H1 (cell line): ENCODE measurements at regions not wholly inside any gene's neighbourhood (a gene's known extent, or its start where the extent isn't known, plus 50 kb on each side); places are given as distances from the start of the nearest gene placed in this dataset.

Experiments
- CTCF ChIA-PET: fragments of 300-600 bp; sonication (Branson Sonifier 250); formaldehyde crosslinking; loops from one replicate; lab custom pipeline; 2021; ENCODE audit not compliant: partially characterized antibody; lab: Charles Lee
- POLR2A ChIA-PET: fragments of 300-600 bp; sonication (Branson Sonifier 250); formaldehyde crosslinking; loops from one replicate; lab custom pipeline; 2021; ENCODE audit warnings: inconsistent platforms; ENCODE audit not compliant: partially characterized antibody; lab: Charles Lee
- DNase-seq, 2 experiments: peaks; one replicate each; pipeline versions ENCODE4 v3.0.0 to v3.0.0-alpha.2; 2010 to 2022; ENCODE audit warnings: low spot score in 2 of 2, low read depth in 1 of 2, mixed read lengths in 1 of 2
- FAIRE-seq: peaks from 2 replicates; lab custom pipeline; 2011; peaks lifted over from hg19 to GRCh38; lab: Jason Lieb, UNC
- H2AFZ ChIP-seq: 2 replicates; pipeline ENCODE4 v1.8.1; 2012; ENCODE audit warnings: low read length, inconsistent platforms
- H2AK5ac ChIP-seq: 2 replicates; pipeline ENCODE4 v1.6.1; 2013; ENCODE audit warnings: low read depth, low read length
- H2BK120ac ChIP-seq: replicated peaks from 2 replicates; pipeline ENCODE3; 2013; ENCODE audit warnings: low read depth, low read length, inconsistent platforms
- H2BK12ac ChIP-seq: 2 replicates; pipeline ENCODE4 v1.6.1; 2013; ENCODE audit warnings: low read depth, low read length
- H2BK15ac ChIP-seq: 2 replicates; pipeline ENCODE4 v1.6.1; 2013; ENCODE audit warnings: low read length
- H2BK20ac ChIP-seq: 2 replicates; pipeline ENCODE4 v1.6.1; 2013; ENCODE audit warnings: low read length
- H2BK5ac ChIP-seq: 2 replicates; pipeline ENCODE4 v1.6.1; 2013; ENCODE audit warnings: low read depth, low read length
- H3K14ac ChIP-seq: 2 replicates; pipeline ENCODE4 v1.6.1; 2013; ENCODE audit warnings: inconsistent platforms; ENCODE audit not compliant: insufficient read length
- H3K18ac ChIP-seq: 2 replicates; pipeline ENCODE4 v1.6.1; 2013; ENCODE audit warnings: low read length; ENCODE audit errors: extremely low read depth
- H3K23ac ChIP-seq: 2 replicates; pipeline ENCODE4 v1.6.1; 2013; ENCODE audit warnings: inconsistent platforms; ENCODE audit not compliant: insufficient read length
- H3K23me2 ChIP-seq: 2 replicates; pipeline ENCODE4 v1.6.1; 2013; ENCODE audit warnings: low read depth, low read length
- H3K27ac ChIP-seq: 2 replicates; pipeline ENCODE4 v1.6.1; 2011; ENCODE audit warnings: low read depth, low read length, inconsistent platforms
- H3K27me3 ChIP-seq, 4 experiments: replicated peaks in 1 of 4; 1 replicate in 1 of 4; 2 replicates in 3 of 4; pipeline versions ENCODE4 v1.6.1 to v1.8.1; 2011 to 2013; ENCODE audit warnings: low read length in 3 of 4, mild to moderate bottlenecking in 3 of 4, inconsistent platforms in 2 of 4, mixed read lengths in 2 of 4, moderate library complexity in 1 of 4; ENCODE audit not compliant: control insufficient read depth in 3 of 4, insufficient read depth in 3 of 4; ENCODE audit errors: extremely low read depth in 1 of 4
- H3K36me3 ChIP-seq, 4 experiments: 2 replicates each; pipeline versions ENCODE4 v1.6.1 to v1.8.1; 2011 to 2013; ENCODE audit warnings: mild to moderate bottlenecking in 4 of 4, low read length in 3 of 4, moderate library complexity in 2 of 4, control low read depth in 1 of 4, inconsistent platforms in 1 of 4; ENCODE audit not compliant: insufficient read depth in 4 of 4, control insufficient read depth in 2 of 4
- H3K4ac ChIP-seq: replicated peaks from 2 replicates; pipeline ENCODE3; 2013; ENCODE audit warnings: low read length, low read depth, mixed read lengths, inconsistent platforms; ENCODE audit not compliant: insufficient read length
- H3K4me1 ChIP-seq, 4 experiments: replicated peaks in 1 of 4; 1 replicate in 1 of 4; 2 replicates in 3 of 4; pipeline versions ENCODE4 v1.6.1 to v1.8.1; 2011 to 2013; ENCODE audit warnings: low read length in 3 of 4, inconsistent platforms in 2 of 4, mixed read lengths in 1 of 4; ENCODE audit not compliant: insufficient read depth in 4 of 4, control insufficient read depth in 3 of 4
- H3K4me2 ChIP-seq, 2 experiments: 2 replicates each; pipeline versions ENCODE4 v1.6.1 to v1.8.1; 2011 to 2013; ENCODE audit warnings: low read depth in 2 of 2, low read length in 2 of 2, control low read depth in 1 of 2, inconsistent platforms in 1 of 2, mild to moderate bottlenecking in 1 of 2; ENCODE audit not compliant: insufficient read depth in 1 of 2
- H3K4me3 ChIP-seq, 4 experiments: fragments of 200-600, 300-600 bp in 1 of 4; sonication (generic), shearing (Covaris generic), sonication (Bioruptor Twin) in 1 of 4; 2 replicates each; pipeline versions ENCODE4 v1.5.1 to v1.8.1; 2011 to 2016; ENCODE audit warnings: low read length in 4 of 4, low read depth in 3 of 4, control low read depth in 2 of 4, inconsistent platforms in 2 of 4, mild to moderate bottlenecking in 2 of 4, mixed read lengths in 1 of 4, moderate library complexity in 1 of 4; ENCODE audit not compliant: insufficient read depth in 2 of 4; ENCODE audit errors: extremely low read depth in 1 of 4
- H3K56ac ChIP-seq: replicated peaks from 2 replicates; pipeline ENCODE3; 2013; ENCODE audit warnings: low read depth, mild to moderate bottlenecking, mixed read lengths, low read length, inconsistent platforms; ENCODE audit not compliant: insufficient read length
- H3K79me1 ChIP-seq: 2 replicates; pipeline ENCODE4 v1.6.1; 2013; ENCODE audit warnings: low read depth, low read length, control low read depth
- H3K79me2 ChIP-seq, 2 experiments: 2 replicates each; pipeline versions ENCODE4 v1.6.1 to v1.8.1; 2012 to 2013; ENCODE audit warnings: low read length in 2 of 2, mild to moderate bottlenecking in 2 of 2, inconsistent platforms in 1 of 2; ENCODE audit not compliant: insufficient read depth in 2 of 2, control insufficient read depth in 1 of 2
- H3K9ac ChIP-seq, 4 experiments: replicated peaks in 1 of 4; 1 replicate in 1 of 4; 2 replicates in 3 of 4; pipeline versions ENCODE4 v1.6.1 to v1.8.1; 2011 to 2013; ENCODE audit warnings: low read depth in 3 of 4, low read length in 3 of 4, control low read depth in 2 of 4, mild to moderate bottlenecking in 2 of 4, moderate library complexity in 2 of 4, inconsistent platforms in 1 of 4; ENCODE audit errors: extremely low read depth in 1 of 4
- H3K9me3 ChIP-seq, 2 experiments: 2 replicates each; pipeline versions ENCODE4 v1.6.1 to v1.8.1; 2012 to 2013; ENCODE audit warnings: mild to moderate bottlenecking in 2 of 2, moderate library complexity in 2 of 2, control low read depth in 1 of 2, inconsistent platforms in 1 of 2, low read depth in 1 of 2, low read length in 1 of 2, mixed read lengths in 1 of 2; ENCODE audit not compliant: insufficient read depth in 2 of 2
- H4K20me1 ChIP-seq, 2 experiments: replicated peaks in 1 of 2; 2 replicates each; pipeline versions ENCODE3 to v1.8.1; 2011 to 2013; ENCODE audit warnings: inconsistent platforms in 2 of 2, low read length in 2 of 2, mild to moderate bottlenecking in 1 of 2; ENCODE audit not compliant: insufficient read depth in 2 of 2, control insufficient read depth in 1 of 2
- H4K5ac ChIP-seq: 2 replicates; pipeline ENCODE4 v1.6.1; 2013; ENCODE audit warnings: low read length, low read depth, mixed read lengths, inconsistent platforms; ENCODE audit not compliant: insufficient read length
- H4K8ac ChIP-seq: 2 replicates; pipeline ENCODE4 v1.8.0; 2013; ENCODE audit warnings: mild to moderate bottlenecking, moderate library complexity, low read length, inconsistent platforms; ENCODE audit not compliant: insufficient read depth; ENCODE audit errors: extremely low read depth
- H4K91ac ChIP-seq: replicated peaks from 2 replicates; pipeline ENCODE3; 2013; ENCODE audit warnings: low read length, mixed read lengths, inconsistent platforms; ENCODE audit not compliant: insufficient read length
- ASH2L ChIP-seq: fragments of 200-600, 300-600 bp; sonication (generic); IDR thresholded peaks from one replicate; pipeline ENCODE4 v1.7.1; 2017; ENCODE audit warnings: low read length
- CBX5 ChIP-seq: fragments of 300-800, 300-1000 bp; sonication (generic); IDR thresholded peaks from 2 replicates; pipeline ENCODE4 v1.7.1; 2016; ENCODE audit warnings: antibody characterized with exemption, low read length, low read depth
- CHD1 ChIP-seq: IDR thresholded peaks from 2 replicates; pipeline ENCODE4 v1.6.1; 2012; ENCODE audit warnings: low read depth, low read length, improper control_type of control experiment
- CHD2 ChIP-seq: IDR thresholded peaks from 2 replicates; pipeline ENCODE4 v1.6.1; 2012; ENCODE audit warnings: low read length, improper control_type of control experiment
- EP300 ChIP-seq, 2 experiments: IDR thresholded peaks; 1 replicate in 1 of 2; 2 replicates in 1 of 2; pipeline ENCODE4 v1.6.1; 2011 to 2012; ENCODE audit warnings: low read depth in 2 of 2, low read length in 2 of 2, mild to moderate bottlenecking in 2 of 2, borderline replicate concordance in 1 of 2, inconsistent platforms in 1 of 2, moderate library complexity in 1 of 2
- NANOG ChIP-seq: IDR thresholded peaks from 2 replicates; pipeline ENCODE4 v1.6.1; 2011; ENCODE audit warnings: low read length, low read depth, mild to moderate bottlenecking, inconsistent platforms; ENCODE audit not compliant: insufficient read depth, poor library complexity, severe bottlenecking
- POU5F1 ChIP-seq: IDR thresholded peaks from 2 replicates; pipeline ENCODE4 v1.6.1; 2011; ENCODE audit warnings: low read depth, mild to moderate bottlenecking, low read length, moderate library complexity
- RBBP5 ChIP-seq: IDR thresholded peaks from 2 replicates; pipeline ENCODE4 v1.7.1; 2012; ENCODE audit warnings: low read depth, mild to moderate bottlenecking, inconsistent platforms, low read length, moderate library complexity, borderline replicate concordance
- RXRA ChIP-seq: IDR thresholded peaks from 2 replicates; pipeline ENCODE4 v1.6.1; 2011; ENCODE audit warnings: low read depth, mild to moderate bottlenecking, low read length, moderate library complexity; ENCODE audit not compliant: insufficient read depth
- SIN3A ChIP-seq, 2 experiments: IDR thresholded peaks in 1 of 2; conservative IDR thresholded peaks in 1 of 2; 2 replicates each; pipeline ENCODE4 v1.6.1; 2011 to 2012; ENCODE audit warnings: low read length in 2 of 2, improper control_type of control experiment in 1 of 2, low read depth in 1 of 2, mild to moderate bottlenecking in 1 of 2
- TAF7 ChIP-seq: optimal IDR thresholded peaks from 2 replicates; pipeline ENCODE3; 2011; ENCODE audit warnings: low read depth, mild to moderate bottlenecking, inconsistent platforms, low read length, moderate library complexity, borderline replicate concordance
- WGBS, 2 experiments: shearing (Covaris generic) in 1 of 2; methylation state at CpG; one replicate each; pipeline versions ENCODE4 v1.1.6 to v1.1.7; 2013 to 2015; ENCODE audit warnings: low lambda C conversion rate in 2 of 2, mixed read lengths in 2 of 2, inconsistent platforms in 1 of 2, low coverage in 1 of 2, missing lambda C conversion rate in 1 of 2; ENCODE audit not compliant: insufficient replicate concordance in 2 of 2, insufficient coverage in 1 of 2, insufficient read length in 1 of 2; ENCODE audit errors: extremely low coverage in 1 of 2, missing lambda C conversion rate in 1 of 2; 5-methylcytosine and 5-hydroxymethylcytosine counted together

DNA sequence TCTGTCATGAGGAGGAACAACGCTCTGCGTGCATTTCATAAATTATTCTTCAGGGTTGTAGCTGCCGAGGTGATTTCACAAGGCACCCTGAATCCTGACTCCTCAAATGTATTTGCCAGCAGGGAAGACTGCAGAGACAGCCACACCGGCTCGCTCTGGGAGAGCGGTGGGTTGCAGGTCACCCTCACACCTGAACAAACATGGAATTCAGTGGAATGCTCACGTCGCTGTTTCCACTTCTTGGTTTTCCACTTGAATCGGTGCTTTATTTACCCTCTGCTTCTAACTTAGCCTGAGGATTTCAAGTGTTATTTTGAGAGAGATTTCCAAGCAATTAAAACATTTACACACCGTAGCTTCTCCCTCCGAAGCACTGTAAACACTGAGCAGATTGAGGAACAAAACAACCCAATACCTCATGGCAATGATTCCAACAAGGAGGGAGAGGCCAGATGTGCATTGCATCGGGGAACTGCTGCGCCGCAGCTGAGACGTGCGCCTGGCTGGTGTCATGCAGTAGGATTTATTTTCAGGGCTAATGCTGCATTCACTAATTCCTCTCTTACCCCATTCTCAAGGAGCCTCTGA, 59.5 kb upstream of the GGTLC1 start:
- WGBS, 2 experiments = 97% methylated on average over 16 of the region's 16 CpGs; no CpG with 5 or more reads in 1 of the 2 experiments
- Histone ChIP-seq H2AK5ac (no peak overlapping the region), H3K4me2 (no peak overlapping the region), H3K36me3 (no peaks in the 10 kb centered on the region), H2BK12ac (no peak overlapping the region), H4K20me1 (no peaks in the 10 kb centered on the region), H4K5ac (no peak overlapping the region), H3K23me2 (no peaks in the 10 kb centered on the region), H3K27me3 (no peaks in the 10 kb centered on the region; a peak in 2 of 7 replicates), H3K79me1 (no peaks in the 10 kb centered on the region), H3K4me1 (no peaks in the 10 kb centered on the region; a peak in 1 of 7 replicates), H3K79me2 (no peaks in the 10 kb centered on the region), H2BK120ac (no peak overlapping the region), H3K27ac (no peak overlapping the region), H2BK20ac (no peak overlapping the region), H3K4me3 (no peak overlapping the region), H3K18ac (no peak overlapping the region), H4K91ac (no peak overlapping the region), H3K9ac (peak overlapping the region in 1 of 4 experiments; percentile 10; a peak in 1 of 7 replicates), H3K14ac (no peak overlapping the region), H2AFZ (no peak overlapping the region; the same call in 1 of the 2 replicates), H4K8ac (no peak overlapping the region), H2BK15ac (no peak overlapping the region), H3K23ac (no peak overlapping the region), H3K56ac (no peak overlapping the region), H2BK5ac (no peak overlapping the region), H3K9me3 (no peaks in the 10 kb centered on the region), H3K4ac (no peak overlapping the region)
- POLR2A ChIA-PET = no interaction called here
- no peak for FAIRE-seq
- no peak for DNase-seq
- CTCF ChIA-PET = interaction anchor here (1.6 kb wide), 1 partner anchor 49 kb away, joined by 3 read pairs; no protein-coding TSS in a partner anchor
- TF ChIP-seq RBBP5 = no peak
- TF ChIP-seq CHD2 = no peak
- TF ChIP-seq CHD1 = no peak
- no peak for TF ChIP-seq EP300 (IDR thresholded peaks at IDR 0.05; ENCODE audit: borderline replicate concordance in 1 of 2, low read depth in 2 of 2, low read length in 2 of 2)
- TF ChIP-seq SIN3A (conservative IDR thresholded peaks at IDR 0.05 in 1 of 2, IDR thresholded peaks at IDR 0.05 in 1 of 2; ENCODE audit: low read depth in 1 of 2, low read length in 2 of 2) = no peak
- TF ChIP-seq NANOG = no peak
- no peak for TF ChIP-seq RXRA
- no peak for TF ChIP-seq ASH2L
- no peak for TF ChIP-seq POU5F1
- no peak for TF ChIP-seq TAF7
- TF ChIP-seq CBX5 = no peak
